HUES64 (cell line): ENCODE measurements at regions not wholly inside any gene's neighbourhood (a gene's known extent, or its start where the extent isn't known, plus 50 kb on each side); places are given as distances from the start of the nearest gene placed in this dataset.

Experiments used
- H3K27ac ChIP-seq: 2 replicates; pipeline ENCODE4 v1.7.0; 2013; ENCODE audit warnings: low read depth, low read length, inconsistent platforms
- H3K27me3 ChIP-seq: 2 replicates; pipeline ENCODE4 v1.6.1; 2013; ENCODE audit warnings: mild to moderate bottlenecking, low read length; ENCODE audit not compliant: insufficient read depth
- H3K36me3 ChIP-seq: 2 replicates; pipeline ENCODE4 v1.6.1; 2013; ENCODE audit warnings: mild to moderate bottlenecking, low read length; ENCODE audit not compliant: insufficient read depth
- H3K4me1 ChIP-seq: 2 replicates; pipeline ENCODE4 v1.6.1; 2013; ENCODE audit warnings: mild to moderate bottlenecking, low read length, moderate library complexity; ENCODE audit not compliant: insufficient read depth
- H3K4me3 ChIP-seq: 2 replicates; pipeline ENCODE4 v1.5.1; 2013; ENCODE audit warnings: mild to moderate bottlenecking, low read length, moderate library complexity
- H3K9ac ChIP-seq: 2 replicates; pipeline ENCODE4 v1.6.1; 2013; ENCODE audit warnings: mild to moderate bottlenecking, low read depth, low read length
- H3K9me3 ChIP-seq: 2 replicates; pipeline ENCODE4 v1.6.1; 2013; ENCODE audit warnings: low read depth, low read length; ENCODE audit not compliant: insufficient read depth
- WGBS: fragments of 150-250, 120-280 bp; methylation state at CpG from one replicate; pipeline ENCODE4 v1.1.7; 2013; ENCODE audit warnings: missing lambda C conversion rate; 5-methylcytosine and 5-hydroxymethylcytosine counted together

GRCh38 chr1:80988926-80989325 lies 811.8 kb upstream of the ADGRL2 start:
- Histone ChIP-seq H3K4me1 (0 out of 2 replicates have a peak, but pooled peaks cover 10% of the 10 kb centered on the region), H3K9ac (no peak overlapping the region), H3K9me3 (no peaks in the 10 kb centered on the region), H3K27me3 (no peaks in the 10 kb centered on the region), H3K27ac (no peak overlapping the region), H3K36me3 (no peaks in the 10 kb centered on the region), H3K4me3 (no peak overlapping the region)
- 98% methylated on average over 4 of the region's 4 CpGs for WGBS

- H3K4me1 ChIP-seq: peaks cover 11% of the 10 kb centered on the region
- WGBS: 100% methylated on average over 1 of the region's 1 CpG
These were observed 812.9 kb upstream of the ADGRL2 start for GRCh38 chr1:80987824-80988223.

GRCh38 chr1:80987106-80987505 lies 813.6 kb upstream of the ADGRL2 start:
- 72% methylated on average over 2 of the region's 2 CpGs for WGBS
- no peak overlapping the region for H3K4me3 ChIP-seq
- H3K9me3 ChIP-seq: no peaks in the 10 kb centered on the region

More at GRCh38 chr1:80987824-80988223, 812.9 kb upstream of the ADGRL2 start:
- no peaks in the 10 kb centered on the region for H3K27me3 ChIP-seq
- H3K27ac ChIP-seq: no peak overlapping the region
- H3K36me3 ChIP-seq: no peaks in the 10 kb centered on the region
- no peak overlapping the region for H3K9ac ChIP-seq
- H3K9me3 ChIP-seq: no peaks in the 10 kb centered on the region
- H3K4me3 ChIP-seq: no peak overlapping the region

GRCh38 chr1:80982831-80983230 lies 817.9 kb upstream of the ADGRL2 start:
- Histone ChIP-seq H3K9me3 (no peaks in the 10 kb centered on the region), H3K4me3 (no peak overlapping the region), H3K36me3 (no peaks in the 10 kb centered on the region), H3K4me1 (peaks cover 17% of the 10 kb centered on the region), H3K27ac (no peak overlapping the region), H3K27me3 (no peaks in the 10 kb centered on the region), H3K9ac (no peak overlapping the region)
- 84% methylated on average over 3 of the region's 3 CpGs for WGBS

More at GRCh38 chr1:80987106-80987505, 813.6 kb upstream of the ADGRL2 start:
- H3K4me1 ChIP-seq: peaks cover 11% of the 10 kb centered on the region
- no peak overlapping the region for H3K27ac ChIP-seq
- H3K9ac ChIP-seq: no peak overlapping the region
- no peaks in the 10 kb centered on the region for H3K27me3 ChIP-seq
- H3K36me3 ChIP-seq: no peaks in the 10 kb centered on the region

GRCh38 chr1:80973101-80973500 lies 827.6 kb upstream of the ADGRL2 start:
- 100% methylated on average over 2 of the region's 3 CpGs for WGBS
- H3K27me3 ChIP-seq: no peaks in the 10 kb centered on the region
- H3K4me1 ChIP-seq: no peaks in the 10 kb centered on the region
- H3K36me3 ChIP-seq: no peaks in the 10 kb centered on the region
- no peak overlapping the region for H3K9ac ChIP-seq
- no peak overlapping the region for H3K4me3 ChIP-seq
- no peaks in the 10 kb centered on the region for H3K9me3 ChIP-seq
- no peak overlapping the region for H3K27ac ChIP-seq

GRCh38 chr1:80966266-80966665 lies 834.5 kb upstream of the ADGRL2 start:
- no peak overlapping the region for H3K9ac ChIP-seq
- WGBS: no CpG with 5 or more reads among the region's 1 CpG
- no peak overlapping the region for H3K27ac ChIP-seq
- H3K4me3 ChIP-seq: no peak overlapping the region
- no peaks in the 10 kb centered on the region for H3K4me1 ChIP-seq
- H3K36me3 ChIP-seq: no peaks in the 10 kb centered on the region
- H3K9me3 ChIP-seq: no peaks in the 10 kb centered on the region
- H3K27me3 ChIP-seq: no peaks in the 10 kb centered on the region

- Histone ChIP-seq H3K4me3 (no peak overlapping the region), H3K4me1 (no peaks in the 10 kb centered on the region), H3K9me3 (no peaks in the 10 kb centered on the region), H3K27me3 (no peaks in the 10 kb centered on the region), H3K36me3 (no peaks in the 10 kb centered on the region), H3K9ac (no peak overlapping the region), H3K27ac (no peak overlapping the region)
- WGBS: 100% methylated on average over 1 of the region's 1 CpG
These were observed 838.2 kb upstream of the ADGRL2 start for GRCh38 chr1:80962564-80962963.

GRCh38 chr1:80961464-80962190 lies 839.1 kb upstream of the ADGRL2 start:
- Histone ChIP-seq H3K27ac (no peak overlapping the region), H3K4me1 (no peaks in the 10 kb centered on the region), H3K4me3 (no peak overlapping the region), H3K9ac (no peak overlapping the region), H3K36me3 (no peaks in the 10 kb centered on the region), H3K27me3 (no peaks in the 10 kb centered on the region), H3K9me3 (no peaks in the 10 kb centered on the region)
- WGBS: 95% methylated on average over 5 of the region's 5 CpGs

- Histone ChIP-seq H3K4me3 (no peak overlapping the region), H3K27me3 (no peaks in the 10 kb centered on the region), H3K4me1 (no peaks in the 10 kb centered on the region), H3K9me3 (peaks cover 18% of the 10 kb centered on the region; the same call in 1 of the 2 replicates), H3K9ac (no peak overlapping the region), H3K36me3 (no peaks in the 10 kb centered on the region), H3K27ac (no peak overlapping the region)
- 94% methylated on average over 1 of the region's 1 CpG for WGBS
These were observed 867.4 kb upstream of the ADGRL2 start for GRCh38 chr1:80933346-80933745.

- Histone ChIP-seq H3K4me3 (no peak overlapping the region), H3K27me3 (no peaks in the 10 kb centered on the region), H3K27ac (no peak overlapping the region), H3K9me3 (peaks cover 18% of the 10 kb centered on the region; the same call in 1 of the 2 replicates), H3K36me3 (no peaks in the 10 kb centered on the region), H3K4me1 (no peaks in the 10 kb centered on the region), H3K9ac (no peak overlapping the region)
These were observed 869.6 kb upstream of the ADGRL2 start for GRCh38 chr1:80931178-80931577.

- Histone ChIP-seq H3K27ac (no peak overlapping the region), H3K9ac (no peak overlapping the region), H3K27me3 (no peaks in the 10 kb centered on the region), H3K9me3 (peaks cover 18% of the 10 kb centered on the region; the same call in 1 of the 2 replicates), H3K36me3 (no peaks in the 10 kb centered on the region), H3K4me1 (no peaks in the 10 kb centered on the region), H3K4me3 (no peak overlapping the region)
- 93% methylated on average over 3 of the region's 3 CpGs for WGBS
These were observed 870.7 kb upstream of the ADGRL2 start for GRCh38 chr1:80929868-80930508.
